HepG2 (cell line): ENCODE measurements at regions not wholly inside any gene's neighbourhood (a gene's known extent, or its start where the extent isn't known, plus 50 kb on each side); places are given as distances from the start of the nearest gene placed in this dataset.

ENCODE experiments used
- ATAC-seq: fragments of 200-7000 bp; cut with Tn5 transposase; 3 replicates; pipeline ENCODE4 v1.9.1; 2020; ENCODE audit warnings: mild to moderate bottlenecking, moderate library complexity
- BruUV-seq: library from RNA; stranded (reverse); fragments of 400-500 nt; replicated peaks from 2 replicates; lab custom pipeline; 2021; lab: Mats Ljungman, UMichigan
- CTCF ChIA-PET: fragments of 300-600 bp; formaldehyde crosslinking; extraction: SDS; loops from one replicate; lab custom pipeline; 2021; ENCODE audit warnings: low total read pairs, inconsistent platforms, low intra/inter-chr PET ratio; lab: Yijun Ruan, JAX
- POLR2A ChIA-PET: fragments of 350-600 bp; sonication (Branson Sonifier 250); formaldehyde crosslinking; loops from one replicate; lab custom pipeline; 2020; ENCODE audit warnings: antibody characterized with exemption, inconsistent platforms; lab: Yijun Ruan, JAX
- DNase-seq: peaks from one replicate; pipeline ENCODE4 v3.0.0-alpha.2; 2015; ENCODE audit warnings: low spot score
- FAIRE-seq: peaks from 3 replicates; lab custom pipeline; 2011; peaks lifted over from hg19 to GRCh38; lab: Jason Lieb, UNC
- H2AFZ ChIP-seq: one replicate; pipeline ENCODE4 v1.6.1; 2011; ENCODE audit warnings: low read length, inconsistent platforms
- H3K27ac ChIP-seq: fragments of 300-600 bp; 3 replicates; pipeline ENCODE4 v1.8.0; 2011; ENCODE audit warnings: mixed run types, mild to moderate bottlenecking, mixed read lengths, low read length, inconsistent platforms; ENCODE audit not compliant: insufficient read depth; ENCODE audit errors: extremely low read length
- H3K27me3 ChIP-seq, 2 experiments: fragments of 200-600 bp in 1 of 2; 2 replicates in 1 of 2; 3 replicates in 1 of 2; pipeline versions ENCODE4 v1.6.0 to v1.8.0; 2011; ENCODE audit warnings: low read length in 2 of 2, mild to moderate bottlenecking in 2 of 2, moderate library complexity in 2 of 2, inconsistent platforms in 1 of 2; ENCODE audit not compliant: insufficient read depth in 2 of 2, control insufficient read depth in 1 of 2
- H3K36me3 ChIP-seq, 2 experiments: fragments of 200-600 bp in 1 of 2; replicated peaks in 1 of 2; 2 replicates in 1 of 2; 3 replicates in 1 of 2; pipeline versions ENCODE4 v1.5.1 to v1.8.0; 2011; ENCODE audit warnings: low read length in 2 of 2, inconsistent platforms in 1 of 2; ENCODE audit not compliant: insufficient read depth in 2 of 2, control insufficient read depth in 1 of 2
- H3K4me1 ChIP-seq: 2 replicates; pipeline ENCODE4 v1.5.1; 2012; ENCODE audit warnings: low read length, inconsistent platforms; ENCODE audit not compliant: insufficient read depth
- H3K4me2 ChIP-seq: 2 replicates; pipeline ENCODE4 v1.6.0; 2011; ENCODE audit warnings: low read depth, low read length, inconsistent platforms
- H3K4me3 ChIP-seq, 3 experiments: fragments of 200-600 bp in 1 of 3; sonication (generic), shearing (Covaris generic) in 1 of 3; replicated peaks in 1 of 3; 2 replicates each; pipeline ENCODE4 v1.5.1; 2011 to 2016; ENCODE audit warnings: low read length in 3 of 3, inconsistent platforms in 2 of 3, low read depth in 2 of 3, mild to moderate bottlenecking in 2 of 3, control low read depth in 1 of 3, mixed read lengths in 1 of 3; ENCODE audit not compliant: insufficient read depth in 1 of 3
- H3K79me2 ChIP-seq: one replicate; pipeline ENCODE4 v1.6.1; 2011; ENCODE audit warnings: low read length, inconsistent platforms; ENCODE audit not compliant: insufficient read depth
- H3K9ac ChIP-seq: 2 replicates; pipeline ENCODE4 v1.6.0; 2011; ENCODE audit warnings: mild to moderate bottlenecking, low read depth, low read length, inconsistent platforms; ENCODE audit not compliant: insufficient read depth
- H3K9me3 ChIP-seq: 2 replicates; pipeline ENCODE4 v1.5.1; 2012; ENCODE audit warnings: mild to moderate bottlenecking, low read length
- H4K20me1 ChIP-seq: 2 replicates; pipeline ENCODE4 v1.6.0; 2011; ENCODE audit warnings: inconsistent platforms, mild to moderate bottlenecking, low read length, moderate library complexity; ENCODE audit not compliant: insufficient read depth
- FOSL2 ChIP-seq: sonication (generic); formaldehyde crosslinking; IDR thresholded peaks from 2 replicates; pipeline ENCODE4 v1.4.0; 2020; ENCODE audit warnings: missing genetic modification reagents
- MAFF ChIP-seq: IDR thresholded peaks from 2 replicates; pipeline ENCODE4 v1.6.1; 2011; ENCODE audit warnings: low read depth, low read length, improper control_type of control experiment
- MAFK ChIP-seq, 2 experiments: IDR thresholded peaks in 1 of 2; conservative IDR thresholded peaks in 1 of 2; 2 replicates each; pipeline ENCODE4 v1.6.1; 2011; ENCODE audit warnings: improper control_type of control experiment in 2 of 2, low read length in 2 of 2
- PHF5A ChIP-seq: IDR thresholded peaks from one replicate; pipeline ENCODE4 v1.6.1; 2018; ENCODE audit warnings: low read depth, missing genetic modification reagents; ENCODE audit not compliant: unreplicated experiment
- ZNF530 ChIP-seq: sonication (generic); formaldehyde crosslinking; IDR thresholded peaks from 2 replicates; pipeline ENCODE4 v1.5.0; 2020; ENCODE audit warnings: low read depth, mild to moderate bottlenecking, missing genetic modification reagents
- WGBS: methylation state at CpG from one replicate; pipeline ENCODE4 v1.1.6; 2017; ENCODE audit warnings: low lambda C conversion rate; 5-methylcytosine and 5-hydroxymethylcytosine counted together
- in situ Hi-C: cut with HindIII; loops from 2 replicates; pipeline ENCODE4 v1.10.0; 2017; ENCODE audit warnings: low pct_unique_long_range_greater_than_20kb; ENCODE audit not compliant: extremely low pct_ligation_motif_present
- intact Hi-C: fragments of 100-400 bp; cut with micrococcal nuclease; formaldehyde crosslinking; loops from one replicate; pipeline ENCODE4 v1.10.0; 2022; ENCODE audit not compliant: unreplicated experiment
- TF ChIP-seq, protein P1 (sequence below): sonication (generic); formaldehyde crosslinking; IDR thresholded peaks from 2 replicates; pipeline ENCODE4 v1.8.1; 2022; ENCODE audit warnings: low read depth, mild to moderate bottlenecking, missing genetic modification reagents

DNA sequence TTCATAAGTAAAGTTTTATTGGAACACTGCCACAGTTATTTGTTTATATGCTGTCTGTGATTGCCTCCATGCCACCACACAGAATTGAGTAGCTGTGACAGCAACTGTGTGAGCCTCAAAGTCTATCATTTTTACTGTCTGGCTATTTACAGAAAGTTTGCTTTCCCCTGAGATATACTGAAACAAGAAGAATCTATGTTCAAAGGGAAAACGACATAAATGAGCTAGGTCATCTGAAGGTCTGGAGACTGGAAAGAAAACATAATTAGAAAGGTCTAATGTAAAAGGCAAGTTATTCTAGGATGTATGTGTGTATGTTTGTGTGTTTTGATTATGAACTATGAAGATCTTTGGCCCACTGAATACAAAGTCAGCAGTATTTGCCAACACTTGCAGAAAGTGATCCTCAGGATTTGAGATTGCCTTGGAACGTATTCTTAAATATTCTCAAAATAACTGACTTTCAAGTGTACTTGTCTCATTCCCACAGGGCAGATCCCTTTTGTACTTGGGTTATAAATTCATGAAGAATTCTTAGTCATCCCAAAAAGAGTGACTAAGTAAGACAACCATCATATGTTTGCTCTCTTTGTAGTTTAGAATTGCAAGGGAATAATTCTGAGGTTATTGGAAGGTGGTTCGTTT is 677.7 kb downstream of the DOK5 start:
- Histone ChIP-seq H3K9ac (no peak overlapping the region), H2AFZ (no peak overlapping the region), H3K36me3 (no peaks in the 10 kb centered on the region), H3K4me1 (no peaks in the 10 kb centered on the region), H4K20me1 (no peaks in the 10 kb centered on the region), H3K79me2 (no peaks in the 10 kb centered on the region), H3K27ac (no peak overlapping the region), H3K4me2 (no peak overlapping the region), H3K4me3 (no peak overlapping the region), H3K27me3 (no peaks in the 10 kb centered on the region), H3K9me3 (peaks cover 93% of the 10 kb centered on the region)
- ATAC-seq (no peak), DNase-seq (no peak), FAIRE-seq (no peak)
- CTCF ChIA-PET: no interaction called here
- WGBS: 5% methylated on average over 3 of the region's 3 CpGs
- BruUV-seq: no TSS peak
- POLR2A ChIA-PET: no interaction called here
- in situ Hi-C loops: no loop called here
- TF ChIP-seq PHF5A (CRISPR knock-in tag): no peak
- 0 out of 2 replicates have a peak, but pooled peaks have one; percentile 8 for TF ChIP-seq MAFF
- no peak for TF ChIP-seq FOSL2
- TF ChIP-seq, protein P1, sequence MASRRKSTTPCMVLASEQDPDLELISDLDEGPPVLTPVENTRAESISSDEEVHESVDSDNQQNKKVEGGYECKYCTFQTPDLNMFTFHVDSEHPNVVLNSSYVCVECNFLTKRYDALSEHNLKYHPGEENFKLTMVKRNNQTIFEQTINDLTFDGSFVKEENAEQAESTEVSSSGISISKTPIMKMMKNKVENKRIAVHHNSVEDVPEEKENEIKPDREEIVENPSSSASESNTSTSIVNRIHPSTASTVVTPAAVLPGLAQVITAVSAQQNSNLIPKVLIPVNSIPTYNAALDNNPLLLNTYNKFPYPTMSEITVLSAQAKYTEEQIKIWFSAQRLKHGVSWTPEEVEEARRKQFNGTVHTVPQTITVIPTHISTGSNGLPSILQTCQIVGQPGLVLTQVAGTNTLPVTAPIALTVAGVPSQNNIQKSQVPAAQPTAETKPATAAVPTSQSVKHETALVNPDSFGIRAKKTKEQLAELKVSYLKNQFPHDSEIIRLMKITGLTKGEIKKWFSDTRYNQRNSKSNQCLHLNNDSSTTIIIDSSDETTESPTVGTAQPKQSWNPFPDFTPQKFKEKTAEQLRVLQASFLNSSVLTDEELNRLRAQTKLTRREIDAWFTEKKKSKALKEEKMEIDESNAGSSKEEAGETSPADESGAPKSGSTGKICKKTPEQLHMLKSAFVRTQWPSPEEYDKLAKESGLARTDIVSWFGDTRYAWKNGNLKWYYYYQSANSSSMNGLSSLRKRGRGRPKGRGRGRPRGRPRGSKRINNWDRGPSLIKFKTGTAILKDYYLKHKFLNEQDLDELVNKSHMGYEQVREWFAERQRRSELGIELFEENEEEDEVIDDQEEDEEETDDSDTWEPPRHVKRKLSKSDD (CRISPR knock-in tag): no peak
- peak; percentile 40 to 55; a peak in 1 of 4 replicates for TF ChIP-seq MAFK (conservative IDR thresholded peaks at IDR 0.05 in 1 of 2, IDR thresholded peaks at IDR 0.05 in 1 of 2; ENCODE audit: low read length in 2 of 2)
- intact Hi-C loops: no loop called here

DNA sequence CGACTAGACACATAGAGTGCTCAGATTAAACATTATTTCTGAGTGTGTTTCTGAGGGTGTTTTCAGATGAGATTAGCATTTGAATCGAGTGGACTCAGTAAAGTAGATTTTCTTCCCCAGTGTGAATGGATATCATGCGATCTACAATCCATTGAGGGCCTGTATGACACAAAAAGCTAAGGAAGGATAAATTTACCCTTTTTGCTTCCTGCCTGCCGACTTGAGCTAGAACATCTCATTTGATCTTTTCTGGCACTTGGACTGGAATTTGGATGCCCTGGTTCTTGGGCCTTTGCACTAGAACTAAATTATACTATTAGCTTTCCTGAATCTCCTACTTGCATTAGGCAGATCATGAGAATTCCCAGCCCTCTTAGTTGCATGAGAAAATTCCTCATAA is 675.8 kb downstream of the DOK5 start:
- Histone ChIP-seq H3K9ac (no peak overlapping the region), H3K4me3 (no peak overlapping the region), H3K9me3 (peaks cover 93% of the 10 kb centered on the region), H3K27ac (no peak overlapping the region), H3K4me1 (no peaks in the 10 kb centered on the region), H3K27me3 (no peaks in the 10 kb centered on the region), H4K20me1 (no peaks in the 10 kb centered on the region), H3K79me2 (no peaks in the 10 kb centered on the region), H3K4me2 (no peak overlapping the region), H2AFZ (no peak overlapping the region), H3K36me3 (no peaks in the 10 kb centered on the region)
- DNase-seq (no peak), FAIRE-seq (no peak), ATAC-seq (no peak)
- BruUV-seq: no TSS peak
- no peak for TF ChIP-seq ZNF530 (CRISPR knock-in tag)
- intact Hi-C loops: no loop called here
- 0% methylated on average over 4 of the region's 4 CpGs for WGBS
- ChIA-PET POLR2A (no interaction called here), CTCF (no interaction called here)
- in situ Hi-C loops: no loop called here
